Body of pancreas (tissue), 4 donors: ENCODE measurements at regions not wholly inside any gene's neighbourhood (a gene's known extent, or its start where the extent isn't known, plus 50 kb on each side); places are given as distances from the start of the nearest gene placed in this dataset.

Experiments used
- ATAC-seq: fragments of 150-250 bp; one replicate; pipeline ENCODE4 v1.9.1; 2016
- DNase-seq, 4 donors: peaks; one replicate each; pipeline ENCODE4 v3.0.0-alpha.2; 2019
- H3K27ac ChIP-seq, 4 donors: fragments of 200-600 bp; sonication (generic); 1 replicate in 3 of 4; 2 replicates in 1 of 4; pipeline versions ENCODE4 v1.5.1 to v1.6.1; 2016 to 2019; ENCODE audit warnings: mild to moderate bottlenecking in 1 of 4, mixed read lengths in 1 of 4, moderate library complexity in 1 of 4
- H3K27me3 ChIP-seq, 2 donors: fragments of 200-600 bp; sonication (generic); one replicate each; pipeline ENCODE4 v1.6.0; 2016; ENCODE audit warnings: mild to moderate bottlenecking in 1 of 2
- H3K36me3 ChIP-seq, 2 donors: fragments of 200-600 bp; sonication (generic); replicated peaks in 1 of 2; 2 replicates each; pipeline ENCODE4 v1.5.1; 2016; ENCODE audit warnings: low read depth in 2 of 2; ENCODE audit not compliant: insufficient read depth in 1 of 2
- H3K4me1 ChIP-seq: fragments of 200-600 bp; sonication (generic); one replicate; pipeline ENCODE4 v1.6.0; 2016
- H3K4me3 ChIP-seq, 2 donors: fragments of 200-600 bp; sonication (generic); 1 replicate in 1 of 2; 2 replicates in 1 of 2; pipeline ENCODE4 v1.5.1; 2016 to 2019
- H3K9me3 ChIP-seq, 3 donors: fragments of 200-600 bp; sonication (generic); 1 replicate in 2 of 3; 2 replicates in 1 of 3; pipeline ENCODE4 v1.5.1; 2016
- POLR2A ChIP-seq, 3 donors: fragments of 450-650 bp; IDR thresholded peaks; one replicate each; pipeline ENCODE4 v1.6.1; 2016; ENCODE audit warnings: antibody characterized with exemption in 3 of 3, mild to moderate bottlenecking in 2 of 3
- WGBS, 2 donors: methylation state at CpG; one replicate each; pipeline ENCODE4 v1.1.5; 2017; 5-methylcytosine and 5-hydroxymethylcytosine counted together
- intact Hi-C: fragments of 100-400 bp; cut with DNase I; formaldehyde crosslinking; loops from one replicate; pipeline ENCODE4 v1.15.1; 2023
- TF ChIP-seq, protein P1 (sequence below), 7 experiments: fragments of 450-650 bp in 4 of 7; fragments of 200-600 bp in 3 of 7; sonication (generic) in 3 of 7; IDR thresholded peaks; one replicate each; pipeline ENCODE4 v1.5.1; 2016 to 2019; ENCODE audit warnings: antibody characterized with exemption in 7 of 7

DNA sequence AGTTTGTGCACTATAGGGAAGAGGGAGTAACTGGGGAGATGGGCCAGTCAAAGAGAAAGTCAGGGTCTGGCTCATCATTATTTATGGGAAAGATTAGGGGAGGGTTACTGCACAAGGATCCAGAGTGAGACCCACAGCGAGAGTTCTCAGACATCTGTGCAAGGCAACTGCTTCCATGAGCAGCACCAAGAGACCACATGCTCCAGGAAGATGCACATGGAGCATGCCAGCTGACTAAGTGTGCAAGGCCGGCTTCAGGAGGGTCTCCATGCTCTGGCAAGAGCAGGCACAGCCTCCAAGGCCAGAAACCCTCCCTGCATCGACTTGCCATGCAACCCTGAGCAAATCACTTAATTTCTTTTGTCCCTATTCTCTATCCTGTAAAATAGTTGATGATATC is 616.9 kb downstream of the CSNK1G3 start:
- no peak overlapping the region for H3K27ac ChIP-seq
- TF ChIP-seq POLR2A (IDR thresholded peaks at IDR 0.05): no peak
- TF ChIP-seq, protein P1, sequence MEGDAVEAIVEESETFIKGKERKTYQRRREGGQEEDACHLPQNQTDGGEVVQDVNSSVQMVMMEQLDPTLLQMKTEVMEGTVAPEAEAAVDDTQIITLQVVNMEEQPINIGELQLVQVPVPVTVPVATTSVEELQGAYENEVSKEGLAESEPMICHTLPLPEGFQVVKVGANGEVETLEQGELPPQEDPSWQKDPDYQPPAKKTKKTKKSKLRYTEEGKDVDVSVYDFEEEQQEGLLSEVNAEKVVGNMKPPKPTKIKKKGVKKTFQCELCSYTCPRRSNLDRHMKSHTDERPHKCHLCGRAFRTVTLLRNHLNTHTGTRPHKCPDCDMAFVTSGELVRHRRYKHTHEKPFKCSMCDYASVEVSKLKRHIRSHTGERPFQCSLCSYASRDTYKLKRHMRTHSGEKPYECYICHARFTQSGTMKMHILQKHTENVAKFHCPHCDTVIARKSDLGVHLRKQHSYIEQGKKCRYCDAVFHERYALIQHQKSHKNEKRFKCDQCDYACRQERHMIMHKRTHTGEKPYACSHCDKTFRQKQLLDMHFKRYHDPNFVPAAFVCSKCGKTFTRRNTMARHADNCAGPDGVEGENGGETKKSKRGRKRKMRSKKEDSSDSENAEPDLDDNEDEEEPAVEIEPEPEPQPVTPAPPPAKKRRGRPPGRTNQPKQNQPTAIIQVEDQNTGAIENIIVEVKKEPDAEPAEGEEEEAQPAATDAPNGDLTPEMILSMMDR (IDR thresholded peaks at IDR 0.05): no peak
- H3K36me3 ChIP-seq: no peaks in the 10 kb centered on the region
- ATAC-seq (no peak), DNase-seq (no peak)
- no peaks in the 10 kb centered on the region for H3K9me3 ChIP-seq
- H3K4me1 ChIP-seq: no peaks in the 10 kb centered on the region
- no peak overlapping the region for H3K4me3 ChIP-seq
- 79 to 84% methylated on average over 3 of the region's 3 CpGs for WGBS, 2 donors
- no peaks in the 10 kb centered on the region for H3K27me3 ChIP-seq
- intact Hi-C loops: no loop called here

DNA sequence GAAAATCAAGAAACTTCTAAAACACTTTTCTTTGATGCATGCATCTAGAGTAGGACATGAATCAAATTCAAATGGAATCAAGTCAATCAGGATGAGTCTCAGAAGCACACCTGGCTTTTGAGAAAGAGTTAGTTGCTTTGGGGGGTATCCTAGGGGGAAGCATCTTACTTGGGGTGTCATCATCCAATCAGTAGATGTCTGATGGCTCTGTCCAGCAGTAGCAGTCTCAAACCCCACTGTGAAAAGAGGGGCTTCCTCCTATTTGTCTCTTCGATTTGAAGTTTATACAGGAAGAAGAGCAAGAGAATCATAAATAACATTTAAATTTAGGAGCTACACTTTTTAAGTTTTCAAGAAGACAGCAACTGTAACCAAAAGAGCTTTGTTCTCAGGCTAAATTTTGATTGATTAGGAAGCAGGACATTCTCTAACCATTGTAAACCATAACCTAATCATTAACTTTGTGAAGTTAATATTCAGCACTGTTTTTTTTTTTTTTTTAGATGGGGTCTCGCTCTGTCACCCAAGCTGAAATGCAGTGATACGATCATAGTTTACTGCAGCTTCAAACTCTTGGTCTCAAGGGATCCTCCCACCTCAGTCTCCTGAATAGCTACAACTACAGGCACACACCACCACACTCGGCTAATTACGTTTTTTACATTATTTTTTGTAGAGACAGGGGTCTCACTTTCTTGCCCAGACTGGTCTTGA is 614.7 kb downstream of the CSNK1G3 start:
- no peak for ATAC-seq
- Histone ChIP-seq H3K4me1 (no peaks in the 10 kb centered on the region), H3K27ac (no peak overlapping the region), H3K9me3 (no peaks in the 10 kb centered on the region), H3K27me3 (no peaks in the 10 kb centered on the region), H3K36me3 (no peaks in the 10 kb centered on the region), H3K4me3 (no peak overlapping the region)
- DNase-seq: no peak
- WGBS, 2 donors: 69 to 75% methylated on average over 5 of the region's 5 CpGs
- TF ChIP-seq, protein P1 (IDR thresholded peaks at IDR 0.05): no peak
- no peak for TF ChIP-seq POLR2A (IDR thresholded peaks at IDR 0.05)
- intact Hi-C loops: no loop called here

- 70 to 93% methylated on average over 1 of the region's 1 CpG for WGBS, 2 donors
- intact Hi-C loops: no loop called here
- DNase-seq: no peak
- no peaks in the 10 kb centered on the region for H3K27me3 ChIP-seq
- no peak for TF ChIP-seq POLR2A (IDR thresholded peaks at IDR 0.05)
- TF ChIP-seq, protein P1 (IDR thresholded peaks at IDR 0.05): no peak
- no peak overlapping the region for H3K4me3 ChIP-seq
- ATAC-seq: no peak
- H3K4me1 ChIP-seq: no peaks in the 10 kb centered on the region
- no peak overlapping the region for H3K27ac ChIP-seq
- no peaks in the 10 kb centered on the region for H3K36me3 ChIP-seq
- no peaks in the 10 kb centered on the region for H3K9me3 ChIP-seq
Measured at GRCh38 chr5:124124711-124125229, 612.8 kb downstream of the CSNK1G3 start.

GRCh38 chr5:124121198-124121597 is 609.2 kb downstream of the CSNK1G3 start:
- H3K36me3 ChIP-seq: no peaks in the 10 kb centered on the region

More at GRCh38 chr5:124121198-124121597, 609.2 kb downstream of the CSNK1G3 start:
- no peak for DNase-seq
- H3K9me3 ChIP-seq: no peaks in the 10 kb centered on the region
- H3K27me3 ChIP-seq: no peaks in the 10 kb centered on the region
- no peaks in the 10 kb centered on the region for H3K4me1 ChIP-seq
- TF ChIP-seq POLR2A (IDR thresholded peaks at IDR 0.05): no peak
- TF ChIP-seq, protein P1 (IDR thresholded peaks at IDR 0.05): no peak
- intact Hi-C loops: no loop called here
- no peak for ATAC-seq
- H3K27ac ChIP-seq: no peak overlapping the region
- H3K4me3 ChIP-seq: no peak overlapping the region
- WGBS, 2 donors: 93 to 100% methylated on average over 2 of the region's 2 CpGs
